ENCODE measurements at regions not wholly inside any gene's neighbourhood (a gene's known extent, or its start where the extent isn't known, plus 50 kb on each side); places are given as distances from the start of the nearest gene placed in this dataset.

- no peak for TF ChIP-seq CTCF (IDR thresholded peaks at IDR 0.05)
- TF ChIP-seq POLR2A (IDR thresholded peaks at IDR 0.05): no peak
These were observed 310.0 kb upstream of the PCDH10 start for GRCh38 chr4:132839070-132839469.

Measured in Peyer's patch (tissue), 4 donors.